Heart left ventricle (tissue), 13 donors: ENCODE measurements at regions not wholly inside any gene's neighbourhood (a gene's known extent, or its start where the extent isn't known, plus 50 kb on each side); places are given as distances from the start of the nearest gene placed in this dataset.

Experiments used
- POLR2A ChIP-seq, 2 donors: fragments of 450-650 bp; IDR thresholded peaks; one replicate each; pipeline ENCODE4 v1.6.1; 2017; ENCODE audit warnings: antibody characterized with exemption in 2 of 2, mild to moderate bottlenecking in 2 of 2, moderate library complexity in 2 of 2
- TF ChIP-seq, protein P1 (sequence below), 12 donors: fragments of 200-600 bp; sonication (generic) in 4 of 12; IDR thresholded peaks; one replicate each; pipeline versions ENCODE4 v1.5.0 to v1.8.0; 2018 to 2022; ENCODE audit warnings: antibody characterized with exemption in 12 of 12, mild to moderate bottlenecking in 5 of 12
- donor health status: ischemic (EF 13 %, LVEDD 7.1; RV severe dilation, severe dysfunction).
- donor health status: DM: no; HTN: yes; CAD: no.
- donor health status: DM: no; HTN: no; CAD: no.
- donor health status: ischemic (EF 25% LVEDD 6.9; RV normal size, moderate dysfunction).
- donor health status: ischemic (EF 25% LVEDD 5.7; RV mildly dilated, moderate dysfunction).
- donor health status: ischemic (EF 35%, LVEDD 5.7; RV mildly dilated, moderate dysfunction).
- donor health status: nonischemic (EF 11% LVEDD 7.7; RV severe dilation, severe dysfunction).
- donor health status: DM: yes; HTN: yes; CAD: no.
- donor health status: PGD.
- donor health status: ischemic (EF 29% LVEDD 5.4; RV normal size, mild dysfunction).
- donor health status: nonischemic (EF 23%, LVEDD 6.1; RV moderate dilation, normal function).

DNA sequence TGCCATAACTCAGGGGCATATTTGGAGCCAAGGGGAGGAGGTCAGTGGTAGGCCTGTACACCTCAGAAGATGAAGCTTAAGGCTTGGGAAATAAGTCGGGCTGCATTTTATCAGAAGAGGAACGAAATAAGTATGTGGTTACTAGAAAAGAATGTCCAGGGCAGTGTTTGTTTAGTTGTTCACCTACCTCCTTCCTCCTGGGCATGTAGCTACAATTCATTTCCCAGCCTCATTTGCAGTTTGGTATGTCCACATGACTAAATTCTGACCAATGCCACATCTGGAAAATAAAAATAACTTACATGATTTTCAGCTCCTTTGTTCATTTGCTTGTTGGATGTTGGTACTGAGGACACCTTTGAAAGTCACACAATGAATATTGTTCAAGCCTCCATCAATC is 294.5 kb upstream of the RGS17 start:
- TF ChIP-seq, protein P1, sequence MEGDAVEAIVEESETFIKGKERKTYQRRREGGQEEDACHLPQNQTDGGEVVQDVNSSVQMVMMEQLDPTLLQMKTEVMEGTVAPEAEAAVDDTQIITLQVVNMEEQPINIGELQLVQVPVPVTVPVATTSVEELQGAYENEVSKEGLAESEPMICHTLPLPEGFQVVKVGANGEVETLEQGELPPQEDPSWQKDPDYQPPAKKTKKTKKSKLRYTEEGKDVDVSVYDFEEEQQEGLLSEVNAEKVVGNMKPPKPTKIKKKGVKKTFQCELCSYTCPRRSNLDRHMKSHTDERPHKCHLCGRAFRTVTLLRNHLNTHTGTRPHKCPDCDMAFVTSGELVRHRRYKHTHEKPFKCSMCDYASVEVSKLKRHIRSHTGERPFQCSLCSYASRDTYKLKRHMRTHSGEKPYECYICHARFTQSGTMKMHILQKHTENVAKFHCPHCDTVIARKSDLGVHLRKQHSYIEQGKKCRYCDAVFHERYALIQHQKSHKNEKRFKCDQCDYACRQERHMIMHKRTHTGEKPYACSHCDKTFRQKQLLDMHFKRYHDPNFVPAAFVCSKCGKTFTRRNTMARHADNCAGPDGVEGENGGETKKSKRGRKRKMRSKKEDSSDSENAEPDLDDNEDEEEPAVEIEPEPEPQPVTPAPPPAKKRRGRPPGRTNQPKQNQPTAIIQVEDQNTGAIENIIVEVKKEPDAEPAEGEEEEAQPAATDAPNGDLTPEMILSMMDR (IDR thresholded peaks at IDR 0.05): no peak
- no peak for TF ChIP-seq POLR2A (IDR thresholded peaks at IDR 0.05)
